Esophagus squamous epithelium (tissue), 5 donors: ENCODE measurements at regions not wholly inside any gene's neighbourhood (a gene's known extent, or its start where the extent isn't known, plus 50 kb on each side); places are given as distances from the start of the nearest gene placed in this dataset.

Experiments
- DNase-seq: peaks from one replicate; lab custom pipeline; 2025; lab: John Stamatoyannopoulos, UW
- H3K27ac ChIP-seq, 4 donors: fragments of 200-600 bp; sonication (generic); one replicate each; pipeline ENCODE4 v1.5.1; 2016 to 2019; ENCODE audit warnings: mild to moderate bottlenecking in 1 of 4
- H3K27me3 ChIP-seq, 4 donors: fragments of 200-600 bp; sonication (generic); 1 replicate in 3 of 4; 2 replicates in 1 of 4; pipeline versions ENCODE4 v1.5.1 to v1.6.0; 2017 to 2021; ENCODE audit warnings: antibody characterized with exemption in 1 of 4
- H3K36me3 ChIP-seq, 3 donors: fragments of 200-600 bp; sonication (generic); one replicate each; pipeline ENCODE4 v1.5.1; 2016 to 2019
- H3K4me1 ChIP-seq, 3 donors: fragments of 200-600 bp; sonication (generic); one replicate each; pipeline ENCODE4 v1.5.1; 2017 to 2019
- H3K4me3 ChIP-seq, 4 donors: fragments of 200-600 bp; sonication (generic); 1 replicate in 3 of 4; 2 replicates in 1 of 4; pipeline ENCODE4 v1.5.1; 2016 to 2019; ENCODE audit warnings: mild to moderate bottlenecking in 2 of 4, moderate library complexity in 1 of 4
- H3K9me3 ChIP-seq, 3 donors: fragments of 200-600 bp; sonication (generic); one replicate each; pipeline ENCODE4 v1.5.1; 2016 to 2019
- CTCF ChIP-seq, 6 experiments: fragments of 450-650 bp in 4 of 6; fragments of 200-600 bp in 2 of 6; sonication (generic) in 2 of 6; IDR thresholded peaks; one replicate each; pipeline ENCODE4 v1.5.1; 2016 to 2019; ENCODE audit warnings: antibody characterized with exemption in 6 of 6, mild to moderate bottlenecking in 4 of 6, moderate library complexity in 4 of 6
- POLR2A ChIP-seq, 4 donors: fragments of 450-650 bp; IDR thresholded peaks; one replicate each; pipeline ENCODE4 v1.6.1; 2017; ENCODE audit warnings: antibody characterized with exemption in 4 of 4, mild to moderate bottlenecking in 4 of 4, moderate library complexity in 3 of 4
- WGBS, 2 donors: methylation state at CpG; one replicate each; pipeline ENCODE4 v1.1.5; 2018; 5-methylcytosine and 5-hydroxymethylcytosine counted together
- intact Hi-C: fragments of 100-400 bp; cut with DNase I; formaldehyde crosslinking; loops from one replicate; pipeline ENCODE4 v1.15.0; 2022
- donor health status: DM: yes; HTN: yes; CAD: no.

GRCh38 chr21:15442743-15443469, 286.9 kb upstream of the USP25 start:
- Histone ChIP-seq H3K27ac (no peak overlapping the region), H3K4me3 (no peak overlapping the region), H3K36me3 (no peaks in the 10 kb centered on the region), H3K27me3 (no peaks in the 10 kb centered on the region), H3K4me1 (peaks cover 0 to 15% (median 0%) of the 10 kb centered on the region in 3 donors), H3K9me3 (no peaks in the 10 kb centered on the region)
- DNase-seq, result no peak
- intact Hi-C loops, result no loop called here
- no peak for TF ChIP-seq CTCF (IDR thresholded peaks at IDR 0.05)
- TF ChIP-seq POLR2A (IDR thresholded peaks at IDR 0.05), result no peak
- WGBS, 2 donors, result 63 to 72% methylated on average over 6 of the region's 6 CpGs

GRCh38 chr21:15443740-15444117, 286.1 kb upstream of the USP25 start:
- Histone ChIP-seq H3K4me1 (peaks cover 0 to 15% (median 0%) of the 10 kb centered on the region in 3 donors), H3K9me3 (no peaks in the 10 kb centered on the region), H3K27me3 (no peaks in the 10 kb centered on the region), H3K36me3 (no peaks in the 10 kb centered on the region), H3K4me3 (no peak overlapping the region), H3K27ac (no peak overlapping the region)
- no peak for TF ChIP-seq POLR2A (IDR thresholded peaks at IDR 0.05)
- no peak for TF ChIP-seq CTCF (IDR thresholded peaks at IDR 0.05)
- no peak for DNase-seq
- WGBS, 2 donors, result 44 to 45% methylated on average over 2 of the region's 2 CpGs
- intact Hi-C loops, result no loop called here

- WGBS, 2 donors, result 71 to 87% methylated on average over 7 of the region's 7 CpGs
- TF ChIP-seq CTCF (IDR thresholded peaks at IDR 0.05) (no peak), POLR2A (IDR thresholded peaks at IDR 0.05) (no peak)
- Histone ChIP-seq H3K4me3 (no peak overlapping the region), H3K4me1 (peaks cover 0 to 15% (median 0%) of the 10 kb centered on the region in 3 donors), H3K27ac (no peak overlapping the region), H3K36me3 (no peaks in the 10 kb centered on the region), H3K27me3 (no peaks in the 10 kb centered on the region), H3K9me3 (no peaks in the 10 kb centered on the region)
- intact Hi-C loops, result no loop called here
- DNase-seq, result no peak
Measured at GRCh38 chr21:15444118-15444960, 285.4 kb upstream of the USP25 start.

GRCh38 chr21:15445327-15445726, 284.5 kb upstream of the USP25 start:
- Histone ChIP-seq H3K4me3 (no peak overlapping the region), H3K27ac (no peak overlapping the region), H3K36me3 (no peaks in the 10 kb centered on the region), H3K9me3 (no peaks in the 10 kb centered on the region), H3K27me3 (no peaks in the 10 kb centered on the region), H3K4me1 (peaks cover 0 to 15% (median 0%) of the 10 kb centered on the region in 3 donors)
- 74 to 100% methylated on average over 1 to 2 of the region's 2 CpGs for WGBS, 2 donors
- DNase-seq, result no peak
- intact Hi-C loops, result no loop called here
- TF ChIP-seq CTCF (IDR thresholded peaks at IDR 0.05) (no peak), POLR2A (IDR thresholded peaks at IDR 0.05) (no peak)

- H3K9me3 ChIP-seq, result no peaks in the 10 kb centered on the region
- H3K27ac ChIP-seq, result no peak overlapping the region
- TF ChIP-seq CTCF (IDR thresholded peaks at IDR 0.05), result no peak
- TF ChIP-seq POLR2A (IDR thresholded peaks at IDR 0.05), result no peak
- no peaks in the 10 kb centered on the region for H3K36me3 ChIP-seq
- 60 to 68% methylated on average over 3 of the region's 3 CpGs for WGBS, 2 donors
- no peak overlapping the region for H3K4me3 ChIP-seq
- DNase-seq, result no peak
- peaks cover 0 to 15% (median 0%) of the 10 kb centered on the region in 3 donors for H3K4me1 ChIP-seq
- intact Hi-C loops, result no loop called here
- H3K27me3 ChIP-seq, result no peaks in the 10 kb centered on the region
Measured at GRCh38 chr21:15446223-15446622, 283.6 kb upstream of the USP25 start.
